NCI-H1436 (cell line): ENCODE measurements at regions not wholly inside any gene's neighbourhood (a gene's known extent, or its start where the extent isn't known, plus 50 kb on each side); places are given as distances from the start of the nearest gene placed in this dataset.
"Not testable (repeated sequence)": the region's sequence is repeated elsewhere in the genome, so short reads cannot be mapped to it uniquely, and the experiment has no call there.

Experiments used
- DNase-seq: peaks from one replicate; lab custom pipeline; 2025; lab: John Stamatoyannopoulos, UW

DNA sequence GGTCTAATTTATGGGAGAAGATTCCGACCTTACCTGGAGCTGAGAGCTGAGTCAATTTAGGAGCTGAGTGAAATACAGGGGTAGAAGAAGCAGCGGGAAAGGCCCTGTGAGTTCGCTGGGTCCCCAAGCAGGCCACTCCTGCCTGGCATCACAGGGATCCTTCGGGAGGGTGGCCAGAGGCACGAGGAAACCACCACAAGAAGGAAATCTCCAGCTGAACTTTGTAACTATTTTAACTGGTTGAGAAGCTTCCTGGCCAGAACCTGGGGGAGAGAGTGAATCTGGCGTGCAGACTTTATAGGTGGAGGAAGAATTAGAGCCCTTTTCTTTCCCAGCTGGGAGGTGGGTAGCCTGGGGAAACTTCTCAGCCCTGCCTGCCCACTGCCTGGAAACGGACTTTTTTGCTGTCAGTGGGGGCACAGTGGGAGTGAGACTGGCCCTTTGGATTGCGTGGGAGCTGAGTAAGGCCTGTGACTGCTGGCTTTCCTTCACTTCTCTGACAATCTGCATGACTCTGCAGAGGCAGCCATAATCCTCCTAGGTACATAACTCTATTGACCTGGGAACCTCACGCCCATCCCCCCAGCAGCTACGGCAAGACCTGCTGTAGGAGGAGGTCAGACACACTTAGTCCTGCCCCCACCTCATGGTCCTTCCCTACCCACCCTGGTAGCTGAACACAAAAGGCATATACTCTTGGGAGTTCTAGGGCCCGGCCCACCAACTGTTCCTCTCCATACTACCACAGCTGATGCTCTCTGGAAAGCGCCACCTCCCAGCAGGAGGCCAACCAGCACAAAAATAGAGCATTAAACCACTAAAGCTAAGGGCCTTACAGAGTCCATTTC lies 340.7 kb downstream of the CNTN3 start:
- no peak for DNase-seq

DNA sequence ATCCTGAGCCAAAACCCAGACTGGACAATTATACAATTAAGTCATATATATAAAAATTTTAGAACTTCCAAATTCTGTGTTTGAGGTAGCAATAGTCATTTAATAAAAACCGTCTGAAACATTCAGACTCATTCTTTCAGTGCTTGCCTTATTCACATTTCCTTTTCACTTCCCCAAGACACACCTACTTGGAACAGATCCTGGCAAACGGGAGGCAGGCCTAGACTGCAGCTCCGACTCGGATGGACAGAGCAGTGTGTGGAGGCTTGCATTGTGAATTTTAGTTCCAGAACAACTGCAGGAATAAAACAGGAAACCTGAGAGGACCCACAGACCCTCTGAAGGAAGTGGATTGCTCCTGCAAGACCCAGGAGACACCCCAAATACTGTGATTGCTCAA lies 341.4 kb downstream of the CNTN3 start:
- no peak for DNase-seq

DNA sequence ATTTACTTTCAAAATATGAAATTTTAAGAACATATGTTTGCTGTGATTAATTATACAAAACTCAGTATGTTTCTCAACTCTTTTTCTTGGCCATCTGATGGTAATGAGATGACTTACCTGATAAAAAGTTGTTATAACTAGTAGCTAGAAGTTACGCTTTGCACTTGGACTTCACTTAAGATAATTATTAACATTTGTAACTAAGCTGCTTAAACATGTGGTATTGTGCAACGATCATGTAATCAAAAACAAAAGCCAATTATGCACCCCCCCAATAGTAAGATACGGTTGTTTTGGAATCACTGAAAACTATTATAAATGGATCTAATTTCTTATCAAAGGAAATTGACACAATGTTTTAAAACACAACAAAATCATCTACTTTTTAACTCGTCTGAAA lies 342.9 kb downstream of the CNTN3 start:
- no peak for DNase-seq

DNA sequence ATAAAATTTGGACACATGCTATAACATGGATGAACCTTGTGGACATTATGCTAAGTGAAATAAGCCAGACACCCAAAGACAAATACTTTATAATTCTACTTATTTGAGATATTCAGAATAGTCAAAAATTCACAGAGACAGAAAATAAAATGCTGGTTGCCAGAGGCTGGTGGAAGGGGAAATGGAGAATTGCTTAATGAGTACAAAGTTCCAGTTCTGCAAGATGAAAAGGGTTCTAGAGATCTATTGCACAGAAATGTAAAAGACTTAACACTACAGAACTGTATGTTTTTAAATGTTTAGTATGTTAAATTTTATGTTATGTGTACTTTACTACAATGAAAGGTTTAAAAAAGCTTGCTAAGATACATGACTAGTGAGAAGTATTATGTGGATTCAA lies 344.8 kb downstream of the CNTN3 start:
- DNase-seq, result no peak

DNA sequence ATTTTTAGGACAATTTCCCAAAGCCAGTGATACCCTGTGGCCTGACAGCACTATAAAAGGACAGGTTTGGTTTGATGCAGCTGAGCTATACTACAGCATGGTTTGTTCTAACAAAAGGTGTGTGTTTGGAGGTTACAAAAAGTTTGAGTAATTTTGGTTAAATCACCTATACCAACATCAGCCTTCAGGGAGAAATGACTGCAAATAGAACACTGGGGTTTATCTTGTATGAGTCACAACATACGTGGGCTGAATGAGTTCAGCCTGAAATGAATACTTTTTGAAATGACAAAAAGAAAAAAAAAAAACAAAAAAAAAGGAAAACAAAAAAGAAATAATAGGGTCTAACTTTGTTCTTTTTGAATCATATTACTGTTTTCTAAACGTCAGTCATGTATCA lies 345.7 kb downstream of the CNTN3 start:
- no peak for DNase-seq

DNA sequence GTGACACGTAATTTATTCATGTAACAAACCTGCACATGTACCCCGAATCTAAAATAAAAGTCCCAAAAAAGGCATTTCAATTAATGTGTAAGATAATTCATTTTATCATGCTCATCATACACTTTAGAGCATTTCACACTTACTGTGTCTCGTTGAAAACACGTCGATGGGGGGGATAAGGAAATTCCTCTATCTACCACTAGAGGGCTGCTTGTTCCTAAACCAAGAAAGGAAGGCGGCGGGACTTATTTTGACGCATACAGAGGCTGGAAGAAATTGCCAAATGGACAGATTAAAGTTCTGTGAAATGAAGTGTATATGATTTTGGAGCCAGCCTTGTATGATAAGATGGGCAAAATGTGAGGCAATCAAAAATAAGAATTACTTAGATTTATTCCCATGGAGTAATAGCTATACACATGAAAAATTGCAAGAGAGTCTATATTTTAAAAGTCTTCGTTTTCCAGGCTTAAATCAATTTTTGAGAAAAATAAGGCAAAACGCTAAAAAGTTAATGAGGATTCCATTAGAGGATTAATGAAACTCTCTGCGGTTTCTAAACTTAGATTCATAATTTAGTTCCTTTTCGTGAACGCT lies 346.8 kb downstream of the CNTN3 start:
- DNase-seq, result no peak

DNA sequence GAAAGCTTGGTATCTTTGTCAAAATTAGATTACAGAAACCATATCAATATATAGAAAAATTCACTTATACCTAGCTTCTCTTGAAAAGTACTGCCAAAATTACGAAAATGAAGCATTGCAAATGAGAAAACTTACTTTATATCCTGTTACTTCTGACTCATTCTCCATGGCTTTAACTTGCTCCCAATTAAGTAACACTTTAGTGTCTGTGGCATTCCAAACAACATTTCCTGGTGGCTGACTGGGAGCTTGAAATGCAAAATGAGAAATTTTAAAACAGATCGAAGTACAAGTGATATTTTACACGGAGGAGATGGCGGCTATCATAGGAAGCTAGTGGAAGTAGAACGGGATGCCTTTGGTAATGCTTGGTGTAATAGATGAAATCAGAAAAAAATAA lies 347.3 kb downstream of the CNTN3 start:
- DNase-seq, result no peak

DNA sequence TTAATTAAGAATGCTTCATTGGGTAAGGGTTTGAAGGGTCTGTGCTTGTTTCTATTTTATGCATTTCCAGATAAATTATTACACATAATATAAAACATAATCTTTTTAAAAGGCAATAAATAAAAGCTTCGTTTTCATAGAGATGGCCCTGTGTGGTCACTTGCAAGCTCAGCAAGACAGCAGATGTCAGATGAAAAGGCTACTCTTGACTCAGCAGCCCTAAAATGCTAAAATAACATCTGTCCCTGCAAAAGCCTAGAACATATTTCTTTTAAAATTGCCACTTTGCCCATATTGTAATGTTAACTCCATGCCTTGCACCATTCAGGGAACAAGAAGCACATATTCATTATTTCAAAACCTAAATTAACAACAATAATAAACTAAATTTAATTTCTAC lies 349.4 kb downstream of the CNTN3 start:
- DNase-seq, result no peak

DNA sequence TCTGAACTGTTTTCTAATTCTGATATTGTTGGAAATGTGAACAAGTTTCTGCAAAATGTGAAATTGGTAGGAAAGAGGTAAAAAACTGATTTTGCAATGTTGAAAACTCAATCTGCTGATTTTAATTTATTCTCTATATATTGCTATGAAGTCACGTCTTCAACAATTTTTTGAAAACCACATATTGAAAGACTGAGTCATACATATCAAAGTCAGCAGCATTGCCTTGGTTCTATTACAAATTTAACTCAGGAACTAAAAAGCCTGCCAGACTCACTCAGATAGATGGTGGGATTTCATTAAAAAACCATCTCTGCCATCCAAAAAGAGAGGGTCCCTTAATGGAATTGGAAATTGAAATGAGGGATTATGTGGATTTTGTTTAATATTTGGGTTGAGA lies 351.4 kb downstream of the CNTN3 start:
- no peak for DNase-seq

DNA sequence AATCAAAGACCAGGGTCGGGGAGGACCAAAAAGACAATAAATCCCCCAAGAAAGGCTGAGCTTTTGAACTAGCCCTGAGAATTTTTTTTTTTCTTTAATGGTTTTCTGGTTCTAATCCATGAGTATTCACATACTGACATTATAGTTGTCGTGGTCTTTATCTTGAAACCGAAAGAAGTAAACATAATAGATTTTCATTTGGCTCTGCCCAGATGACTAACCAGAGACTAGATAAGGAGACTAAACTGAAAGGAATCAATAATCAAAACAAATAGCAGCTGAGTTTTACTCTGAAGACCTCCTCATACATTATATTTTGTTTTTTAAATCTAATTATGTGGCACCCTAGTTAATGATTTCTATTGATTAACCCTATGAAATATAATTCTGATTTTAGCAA lies 381.4 kb downstream of the CNTN3 start:
- DNase-seq, result no peak

DNA sequence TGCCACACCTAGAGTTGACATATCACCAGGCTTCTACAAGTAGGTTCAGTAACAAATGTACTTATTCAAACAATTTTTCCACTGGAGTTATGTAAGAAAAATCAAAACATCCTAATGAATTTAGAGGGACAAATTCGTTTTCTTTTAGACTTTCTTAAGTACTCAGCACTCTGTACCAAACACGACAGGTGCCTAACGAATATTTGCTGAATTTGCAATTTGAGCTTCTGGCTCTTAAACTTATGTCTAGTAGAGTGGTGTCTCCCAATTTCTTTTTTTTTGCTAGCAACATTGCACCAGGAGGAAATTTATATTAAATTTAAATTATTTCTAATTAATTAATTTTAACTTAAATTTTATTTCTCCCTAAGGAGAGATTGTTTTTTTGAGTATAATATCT lies 397.0 kb downstream of the CNTN3 start:
- no peak for DNase-seq

DNA sequence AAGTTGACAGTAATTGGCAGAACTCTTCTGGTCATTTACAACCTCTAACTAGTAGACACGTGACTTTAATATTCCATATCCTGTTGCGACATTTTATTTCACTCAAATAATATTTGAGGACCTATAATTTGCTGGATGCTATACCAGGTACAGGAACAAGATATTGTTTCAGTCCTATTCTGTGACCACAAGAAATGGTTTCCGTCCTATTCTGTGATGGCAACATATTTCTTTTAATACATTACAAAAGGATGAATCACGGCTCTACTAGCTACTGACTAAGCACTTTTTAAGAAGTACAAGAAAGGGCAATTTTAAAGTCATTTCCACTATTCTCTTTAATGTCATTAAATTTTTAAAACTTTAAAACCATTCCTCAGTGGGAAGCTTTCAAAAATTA lies 400.2 kb downstream of the CNTN3 start:
- no peak for DNase-seq

DNA sequence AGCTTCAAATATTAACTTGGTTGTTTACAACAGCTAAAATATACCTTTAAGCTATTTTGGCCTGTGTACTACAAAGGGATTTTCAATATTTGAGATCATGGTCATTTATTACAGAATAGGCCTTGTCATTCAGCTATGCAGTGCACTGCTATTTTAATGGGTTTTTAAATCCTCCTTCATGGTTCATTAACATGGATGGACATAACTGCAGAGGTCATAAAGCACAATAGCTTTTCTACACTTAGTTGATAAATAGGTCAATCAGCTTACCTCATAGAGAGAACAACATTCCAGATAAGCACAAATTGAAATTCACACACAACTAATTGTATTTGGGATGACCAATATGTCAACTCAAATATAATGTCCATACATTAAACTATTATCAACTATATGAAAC lies 403.7 kb downstream of the CNTN3 start:
- DNase-seq, result no peak

DNA sequence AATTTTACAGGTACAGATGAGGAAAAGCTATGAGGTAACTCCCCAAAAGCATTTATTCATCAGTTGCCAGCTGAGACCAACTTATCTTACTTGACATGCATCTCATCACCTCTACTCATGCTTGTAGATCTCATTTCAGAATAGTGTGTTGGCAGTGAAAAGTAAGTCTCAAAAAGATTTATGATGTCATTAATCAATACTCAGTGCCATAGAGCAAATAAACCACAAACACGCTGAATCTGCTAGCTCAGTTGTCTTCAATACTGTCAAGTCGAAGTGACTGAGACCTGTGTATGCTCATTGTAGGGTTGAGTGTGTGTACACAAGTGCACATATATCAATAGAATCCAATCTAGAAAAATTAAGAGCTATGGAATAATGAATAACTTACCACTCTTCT lies 413.5 kb downstream of the CNTN3 start:
- DNase-seq, result no peak

DNA sequence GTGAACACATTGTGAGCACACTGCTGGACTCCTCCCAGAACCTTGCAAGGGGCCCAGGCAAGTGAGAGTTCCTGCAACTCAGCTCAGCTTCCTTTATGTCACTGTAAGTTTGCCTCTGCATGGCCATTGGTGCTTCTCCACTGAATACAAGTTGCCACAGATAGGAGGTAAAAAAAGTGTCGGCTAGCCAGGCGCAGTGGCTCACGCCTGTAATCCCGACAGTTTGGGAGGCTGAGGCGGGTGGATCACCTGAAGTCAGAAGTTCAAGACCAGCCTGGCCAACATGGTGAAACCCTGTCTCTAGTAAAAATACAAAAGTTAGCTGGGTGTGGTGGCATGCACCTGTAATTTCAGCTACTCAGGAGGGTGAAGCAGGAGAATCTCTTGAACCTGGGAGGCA lies 435.8 kb downstream of the CNTN3 start:
- DNase-seq, result not testable (repeated sequence)

DNA sequence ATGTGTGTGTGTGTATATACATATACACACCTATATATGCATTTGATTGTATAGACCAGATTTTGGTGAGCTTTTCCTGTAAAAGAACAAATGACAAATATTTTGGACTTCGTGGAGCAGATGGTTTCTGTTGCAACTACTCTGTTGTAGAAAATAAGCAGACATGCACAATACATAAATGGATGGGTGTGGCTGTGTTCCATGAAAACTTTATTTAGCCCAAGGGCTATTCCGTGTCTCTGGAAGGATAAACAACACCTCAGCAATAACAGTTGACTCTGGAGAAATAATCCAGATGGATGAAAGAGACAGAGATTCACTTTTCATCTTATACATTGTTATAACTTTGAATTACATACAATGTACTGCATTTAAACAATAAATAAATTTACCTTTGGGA lies 441.4 kb downstream of the CNTN3 start:
- DNase-seq, result no peak

DNA sequence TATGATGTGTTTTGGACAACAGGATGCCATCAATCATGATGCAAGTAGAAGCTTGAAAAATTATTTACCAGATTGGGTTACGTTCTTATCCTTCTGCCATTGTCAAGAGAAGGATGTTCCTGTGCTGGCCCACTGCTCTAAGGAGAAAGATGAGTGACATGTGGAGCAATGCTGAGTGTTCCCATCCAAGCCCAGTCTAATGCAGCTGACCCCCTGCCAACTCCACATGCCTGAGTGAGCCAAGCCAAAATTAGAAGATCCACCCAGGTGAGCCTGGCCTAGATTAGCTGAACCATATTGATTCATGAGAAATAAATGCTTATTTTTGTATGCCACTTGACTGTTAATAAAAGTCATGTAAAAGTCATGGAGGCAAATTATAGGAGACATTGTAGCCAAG lies 446.5 kb downstream of the CNTN3 start:
- DNase-seq, result no peak

DNA sequence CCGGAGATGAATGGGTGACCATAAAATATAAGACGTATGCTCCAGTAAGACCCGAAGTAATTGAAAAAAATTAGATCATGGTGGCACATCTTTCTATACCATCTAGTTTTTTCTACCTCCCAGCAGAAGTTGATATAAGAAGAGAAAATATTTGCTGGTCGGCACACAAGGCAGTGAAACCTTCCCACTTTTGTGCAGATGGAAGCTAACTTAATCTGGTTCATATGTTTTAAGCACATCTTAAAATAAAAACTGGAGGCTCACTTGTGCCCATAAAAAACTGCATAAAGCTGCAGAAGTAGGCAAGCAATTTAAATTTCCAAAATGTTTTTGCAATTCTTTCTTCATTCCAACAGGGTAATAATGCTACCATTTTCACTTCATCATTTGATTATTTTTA lies 449.2 kb downstream of the CNTN3 start:
- no peak for DNase-seq

DNA sequence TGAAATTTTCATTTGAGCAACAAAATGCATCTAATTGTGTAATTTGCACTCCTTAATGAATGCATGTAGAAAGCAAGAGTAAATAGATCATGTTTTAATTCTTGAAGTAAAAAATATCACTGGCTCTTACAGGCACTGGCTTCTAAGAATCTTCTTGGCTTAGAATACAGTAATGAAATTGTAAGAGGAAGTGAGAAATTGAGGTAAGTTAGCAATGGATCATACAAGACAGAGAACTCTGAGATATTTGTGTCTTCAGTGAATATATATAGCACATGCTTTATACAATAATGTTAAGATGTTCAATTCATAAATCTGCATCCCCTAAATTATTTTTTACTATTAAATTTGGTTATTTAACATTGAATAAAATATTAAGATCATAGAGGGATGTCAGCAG lies 465.0 kb downstream of the CNTN3 start:
- DNase-seq, result no peak

DNA sequence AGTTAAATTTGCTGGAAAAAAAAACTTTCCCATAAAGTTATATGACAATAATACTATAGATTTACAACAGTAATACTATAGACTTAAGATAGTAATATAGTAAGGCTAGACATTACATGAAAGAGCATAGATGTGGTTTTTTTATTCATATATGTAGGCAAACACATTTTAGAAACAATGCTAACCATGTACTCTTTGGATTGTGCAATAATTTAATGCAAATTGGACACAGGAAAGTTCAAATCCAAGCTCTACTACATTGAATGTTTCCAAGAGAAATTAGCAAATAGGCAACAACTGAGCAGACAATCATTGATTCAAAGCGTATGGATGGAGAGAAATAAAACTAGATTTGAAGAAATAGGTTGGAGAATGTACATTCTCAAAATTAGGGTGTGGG lies 469.2 kb downstream of the CNTN3 start:
- DNase-seq, result no peak

DNA sequence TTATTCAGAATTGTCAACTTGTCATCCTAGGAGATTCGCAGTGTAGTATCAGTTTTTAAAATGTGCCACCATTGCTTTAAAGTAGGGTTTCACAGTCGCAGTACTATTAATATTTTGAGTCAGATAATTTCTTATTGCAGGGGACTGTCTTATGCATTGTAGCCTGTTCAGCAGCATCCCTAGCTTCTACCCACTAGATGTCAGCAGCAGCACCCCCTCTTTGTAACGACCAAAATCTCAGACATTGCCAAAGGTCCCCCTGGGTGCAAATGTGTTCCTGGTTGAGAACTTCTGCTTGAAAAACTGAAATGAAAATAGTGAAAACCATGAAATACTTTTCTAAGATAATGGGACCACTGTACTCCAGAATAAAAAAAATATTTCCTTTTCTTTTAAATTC lies 474.8 kb downstream of the CNTN3 start:
- no peak for DNase-seq

DNA sequence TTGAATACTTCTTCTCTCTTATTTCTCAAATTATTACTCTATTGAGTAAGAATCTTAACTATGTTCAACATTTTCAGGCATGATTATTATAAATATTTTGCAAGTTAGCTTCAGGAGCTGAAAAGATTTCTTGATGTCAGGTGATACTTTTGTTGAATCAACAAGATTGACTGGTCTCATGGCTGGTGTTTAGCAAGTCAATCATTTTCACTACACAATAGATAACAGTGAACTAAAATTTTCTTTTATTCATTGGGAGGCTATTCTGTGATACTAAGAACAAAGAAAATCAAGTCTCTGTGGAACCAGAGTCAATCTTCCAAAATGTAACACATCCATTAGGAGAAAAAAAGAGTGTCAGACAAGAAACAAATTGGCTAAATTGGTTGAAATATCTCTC lies 476.7 kb downstream of the CNTN3 start:
- no peak for DNase-seq

DNA sequence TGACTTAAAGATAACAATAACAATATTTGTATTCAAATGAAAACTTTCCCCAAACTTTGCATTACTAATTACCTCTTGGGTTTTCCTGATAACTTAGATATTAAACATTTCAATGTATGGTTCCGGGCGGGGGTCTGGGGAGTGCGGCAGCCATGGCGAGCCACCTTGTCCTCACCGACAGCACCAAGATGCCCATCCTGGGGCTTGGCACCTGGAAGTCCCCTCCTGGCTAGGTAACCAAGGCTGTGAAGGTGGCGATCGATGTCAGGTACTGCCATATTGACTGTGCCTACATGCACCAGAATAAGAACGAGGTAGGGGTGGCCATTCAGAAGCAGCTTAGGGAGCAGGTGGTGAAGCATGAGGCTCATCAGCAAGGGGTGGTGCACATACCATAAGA lies 478.7 kb downstream of the CNTN3 start:
- no peak for DNase-seq

DNA sequence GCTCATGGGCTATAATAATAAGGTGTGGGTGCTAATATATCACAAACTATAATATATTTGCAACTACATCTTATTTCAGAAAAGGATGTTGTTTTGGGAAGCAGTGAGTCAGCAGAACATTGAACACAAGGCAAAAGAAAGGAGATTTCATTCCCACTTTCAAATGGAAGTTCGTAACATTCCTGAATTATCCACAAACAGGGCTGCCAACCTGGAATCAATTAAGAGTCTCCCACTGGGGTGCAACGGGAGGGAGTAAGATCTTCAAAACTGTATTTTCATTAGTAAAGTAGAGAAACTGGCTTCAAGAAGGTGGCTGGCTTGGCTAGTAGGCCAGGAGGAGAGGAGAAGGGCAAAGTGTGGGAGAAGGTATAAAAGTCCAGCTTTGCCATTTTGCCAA lies 479.6 kb downstream of the CNTN3 start:
- DNase-seq, result no peak
